Stomach smooth muscle (tissue), 2 donors: ENCODE measurements at regions not wholly inside any gene's neighbourhood (a gene's known extent, or its start where the extent isn't known, plus 50 kb on each side); places are given as distances from the start of the nearest gene placed in this dataset.

Experiments used
- H3K27ac ChIP-seq: one replicate; pipeline ENCODE4 v1.7.0; 2013; ENCODE audit warnings: mild to moderate bottlenecking, low read length, inconsistent platforms
- H3K27me3 ChIP-seq, 2 donors: one replicate each; pipeline ENCODE4 v1.7.0; 2013; ENCODE audit warnings: low read length in 2 of 2; ENCODE audit not compliant: insufficient read depth in 2 of 2, control insufficient read depth in 1 of 2
- H3K36me3 ChIP-seq, 2 donors: one replicate each; pipeline ENCODE4 v1.7.0; 2013; ENCODE audit warnings: low read length in 2 of 2; ENCODE audit not compliant: control insufficient read depth in 2 of 2, insufficient read depth in 2 of 2
- H3K4me1 ChIP-seq: one replicate; pipeline ENCODE4 v1.7.0; 2013; ENCODE audit warnings: low read length; ENCODE audit not compliant: control insufficient read depth, insufficient read depth
- H3K4me3 ChIP-seq, 2 donors: one replicate each; pipeline ENCODE4 v1.7.0; 2013; ENCODE audit warnings: low read length in 2 of 2
- H3K9ac ChIP-seq, 2 donors: one replicate each; pipeline ENCODE4 v1.7.0; 2013; ENCODE audit warnings: low read length in 2 of 2, mild to moderate bottlenecking in 1 of 2
- H3K9me3 ChIP-seq, 2 donors: one replicate each; pipeline ENCODE4 v1.7.0; 2013; ENCODE audit warnings: low read length in 2 of 2; ENCODE audit not compliant: control insufficient read depth in 2 of 2
- donor health status: healthy.
- donor health status: Pancreatic carcinoma.

DNA sequence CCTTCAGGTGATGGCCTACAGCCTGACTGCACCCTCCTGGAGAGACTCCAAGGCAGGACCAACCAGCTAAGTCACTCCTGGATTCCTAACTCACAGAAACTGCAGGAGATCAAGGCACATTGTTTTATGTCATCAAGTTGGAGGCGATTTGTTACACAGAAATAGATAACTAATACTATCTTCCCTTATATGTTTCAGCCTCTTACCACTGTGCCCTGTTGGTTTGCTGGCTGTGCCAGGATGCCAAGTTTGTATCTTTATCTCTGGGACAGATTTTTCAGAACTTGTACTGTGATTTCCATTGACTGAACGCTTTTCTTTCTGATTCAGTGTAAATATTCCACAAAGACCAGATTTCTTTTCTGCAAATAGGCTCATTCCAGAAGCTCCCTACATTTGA, 76.2 kb upstream of the OPCML start:
- H3K9ac ChIP-seq = no peak overlapping the region
- peaks cover 4 to 13% of the 10 kb centered on the region in 2 donors for H3K9me3 ChIP-seq
- peaks cover 3 to 4% of the 10 kb centered on the region in 2 donors for H3K27me3 ChIP-seq
- H3K36me3 ChIP-seq = no peaks in the 10 kb centered on the region
- H3K4me3 ChIP-seq = no peak overlapping the region
- no peaks in the 10 kb centered on the region for H3K4me1 ChIP-seq
- H3K27ac ChIP-seq = no peak overlapping the region

DNA sequence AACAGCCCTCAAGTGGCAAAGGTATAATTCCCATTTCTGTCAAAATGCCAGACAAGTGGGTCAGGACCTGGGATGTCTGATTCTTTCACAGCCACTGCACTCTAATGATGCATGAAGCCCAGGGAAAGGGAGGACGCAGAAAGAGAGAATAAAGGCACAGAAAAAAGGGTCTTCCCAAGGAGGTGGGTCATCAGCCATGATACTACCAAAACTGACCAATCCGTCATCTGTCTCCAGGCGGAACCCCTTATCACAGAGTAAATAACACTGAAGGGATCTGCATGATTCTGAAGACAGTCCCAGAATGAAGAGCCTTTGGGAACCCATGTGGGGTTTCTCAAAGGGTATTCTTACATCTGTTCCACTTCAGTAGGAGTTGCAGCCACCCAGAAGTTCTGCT, 73.8 kb upstream of the OPCML start:
- no peaks in the 10 kb centered on the region for H3K36me3 ChIP-seq
- no peaks in the 10 kb centered on the region for H3K4me1 ChIP-seq
- peaks cover 4 to 11% of the 10 kb centered on the region in 2 donors for H3K9me3 ChIP-seq
- peaks cover 3 to 4% of the 10 kb centered on the region in 2 donors for H3K27me3 ChIP-seq
- no peak overlapping the region for H3K4me3 ChIP-seq
- H3K27ac ChIP-seq = no peak overlapping the region
- H3K9ac ChIP-seq = no peak overlapping the region

DNA sequence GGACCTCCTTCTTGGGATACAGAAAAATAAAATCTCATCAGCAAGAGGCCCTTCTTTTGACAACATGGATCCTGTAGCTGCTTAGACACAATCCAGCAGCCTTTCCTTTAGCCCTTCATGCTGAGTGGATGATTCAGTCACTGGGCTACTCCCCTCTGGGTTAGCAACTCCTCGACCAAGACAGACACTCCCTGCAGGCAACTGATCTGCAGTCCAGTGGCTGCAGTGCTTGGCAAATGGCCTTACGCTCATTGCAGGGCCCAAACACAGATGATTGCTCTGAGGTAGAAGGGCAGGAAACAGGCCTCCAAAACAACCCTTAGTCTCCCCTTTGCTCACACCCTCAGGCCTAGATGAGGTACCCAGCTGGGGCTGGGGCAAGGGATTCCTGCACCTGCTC, 73.2 kb upstream of the OPCML start:
- no peaks in the 10 kb centered on the region for H3K4me1 ChIP-seq
- peaks cover 4 to 9% of the 10 kb centered on the region in 2 donors for H3K9me3 ChIP-seq
- H3K36me3 ChIP-seq = no peaks in the 10 kb centered on the region
- peaks cover 3 to 4% of the 10 kb centered on the region in 2 donors for H3K27me3 ChIP-seq
- no peak overlapping the region for H3K27ac ChIP-seq
- no peak overlapping the region for H3K9ac ChIP-seq
- H3K4me3 ChIP-seq = no peak overlapping the region

DNA sequence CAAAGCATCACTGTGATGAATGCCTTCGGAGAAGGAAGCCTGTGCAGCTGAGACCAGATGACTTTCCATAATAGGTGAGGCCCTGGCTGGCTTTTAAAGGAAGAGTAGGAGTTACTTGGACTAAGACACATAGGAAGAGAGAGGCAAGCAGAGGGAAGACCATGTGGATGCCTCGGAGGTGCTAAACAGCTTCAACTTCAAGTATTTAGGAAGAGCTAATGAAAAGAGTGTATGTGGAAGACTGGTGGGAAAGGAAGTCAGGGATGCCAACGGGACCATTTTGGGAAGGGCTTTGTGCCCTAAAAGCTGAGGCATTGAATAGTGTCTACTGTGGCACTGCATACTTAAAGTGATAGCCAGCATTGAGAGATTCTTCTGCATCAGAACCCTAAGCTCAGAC, 69.3 kb upstream of the OPCML start:
- H3K27ac ChIP-seq = no peak overlapping the region
- no peak overlapping the region for H3K9ac ChIP-seq
- H3K36me3 ChIP-seq = no peaks in the 10 kb centered on the region
- H3K9me3 ChIP-seq = no peaks in the 10 kb centered on the region
- no peak overlapping the region for H3K4me3 ChIP-seq
- H3K4me1 ChIP-seq = no peaks in the 10 kb centered on the region
- H3K27me3 ChIP-seq = no peaks in the 10 kb centered on the region

DNA sequence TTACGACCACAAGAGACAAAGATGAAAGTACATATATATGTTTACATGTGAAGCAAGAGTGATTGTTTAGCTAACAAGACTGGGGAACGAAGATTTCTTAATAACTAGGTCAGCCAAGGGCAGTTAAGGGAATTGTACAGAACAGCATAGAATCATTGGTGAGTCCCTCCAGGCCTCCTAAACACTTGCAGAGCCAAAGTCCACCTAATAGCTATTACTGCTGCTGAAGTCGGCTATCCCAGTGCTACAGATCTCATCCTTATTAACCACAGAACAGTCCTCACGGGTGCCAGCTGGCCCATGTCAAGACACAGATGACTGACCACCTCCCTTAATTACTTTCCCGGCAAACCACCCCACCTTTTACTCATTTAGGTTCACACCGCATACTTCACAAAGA, 68.5 kb upstream of the OPCML start:
- H3K27ac ChIP-seq = no peak overlapping the region
- H3K4me1 ChIP-seq = no peaks in the 10 kb centered on the region
- H3K9ac ChIP-seq = no peak overlapping the region
- no peaks in the 10 kb centered on the region for H3K9me3 ChIP-seq
- no peaks in the 10 kb centered on the region for H3K36me3 ChIP-seq
- H3K27me3 ChIP-seq = no peaks in the 10 kb centered on the region
- no peak overlapping the region for H3K4me3 ChIP-seq

DNA sequence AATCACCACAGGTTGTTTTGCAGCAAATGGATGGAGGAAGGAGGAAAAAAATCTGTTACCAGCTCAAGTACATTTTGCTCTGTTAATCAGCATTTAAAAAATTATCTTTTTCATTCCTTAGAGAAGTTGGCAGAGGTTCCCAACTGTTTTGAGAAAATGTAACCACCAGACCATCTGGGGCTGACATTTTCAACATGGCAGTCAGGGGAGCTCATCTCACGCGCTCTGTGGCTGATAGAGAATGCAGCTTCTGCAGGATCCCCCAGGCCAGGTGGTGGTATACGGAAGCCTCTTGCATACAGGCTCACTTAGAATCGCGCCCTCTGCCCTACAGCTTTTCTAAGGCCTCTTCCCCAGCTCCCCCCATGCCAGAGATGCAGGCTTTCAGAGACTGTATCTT, 68.0 kb upstream of the OPCML start:
- Histone ChIP-seq H3K9me3 (no peaks in the 10 kb centered on the region), H3K4me3 (no peak overlapping the region), H3K4me1 (no peaks in the 10 kb centered on the region), H3K27ac (no peak overlapping the region), H3K36me3 (no peaks in the 10 kb centered on the region), H3K9ac (no peak overlapping the region), H3K27me3 (no peaks in the 10 kb centered on the region)

DNA sequence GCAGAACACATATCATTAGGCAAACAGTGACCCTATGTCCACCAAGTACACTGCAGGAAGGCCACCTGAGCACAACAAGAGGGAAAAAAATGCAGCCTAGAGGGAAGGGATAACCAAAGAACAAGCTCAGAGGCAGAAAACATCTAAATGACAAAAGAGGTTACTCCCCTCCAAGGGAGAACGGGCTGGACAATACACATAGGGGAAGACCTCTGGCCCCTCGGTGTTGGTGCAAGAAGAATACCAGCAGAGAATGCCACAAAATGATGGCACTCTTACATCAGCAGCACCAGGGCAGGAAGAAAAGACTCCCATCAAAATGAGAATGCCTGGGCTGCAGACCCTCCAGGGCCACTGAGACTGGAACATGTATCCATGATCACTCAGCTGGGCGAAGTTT, 66.6 kb upstream of the OPCML start:
- no peak overlapping the region for H3K4me3 ChIP-seq
- H3K9me3 ChIP-seq = no peaks in the 10 kb centered on the region
- H3K4me1 ChIP-seq = no peaks in the 10 kb centered on the region
- H3K36me3 ChIP-seq = no peaks in the 10 kb centered on the region
- H3K27ac ChIP-seq = no peak overlapping the region
- no peaks in the 10 kb centered on the region for H3K27me3 ChIP-seq
- H3K9ac ChIP-seq = no peak overlapping the region

DNA sequence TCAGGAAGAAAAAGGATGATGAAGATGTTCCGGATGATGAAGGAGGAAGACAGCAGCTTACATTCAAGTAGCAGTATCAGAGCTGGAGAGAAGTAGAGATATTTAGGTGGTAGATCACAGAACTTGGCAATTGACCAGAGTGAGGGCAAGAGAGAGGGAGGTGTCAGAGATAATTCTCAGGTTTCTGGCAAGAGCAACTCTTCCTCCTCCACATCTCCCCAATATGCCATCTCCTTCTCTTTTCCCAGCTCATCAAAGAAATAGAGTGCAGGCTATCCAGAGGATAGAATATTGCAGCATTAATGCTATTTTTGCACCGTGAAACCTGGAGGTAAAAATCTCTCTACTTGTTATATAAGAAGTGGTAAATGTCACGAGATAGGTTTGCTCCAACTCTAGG, 64.9 kb upstream of the OPCML start:
- no peak overlapping the region for H3K9ac ChIP-seq
- H3K27me3 ChIP-seq = no peaks in the 10 kb centered on the region
- H3K9me3 ChIP-seq = no peaks in the 10 kb centered on the region
- no peak overlapping the region for H3K4me3 ChIP-seq
- H3K36me3 ChIP-seq = no peaks in the 10 kb centered on the region
- H3K27ac ChIP-seq = no peak overlapping the region
- no peaks in the 10 kb centered on the region for H3K4me1 ChIP-seq

DNA sequence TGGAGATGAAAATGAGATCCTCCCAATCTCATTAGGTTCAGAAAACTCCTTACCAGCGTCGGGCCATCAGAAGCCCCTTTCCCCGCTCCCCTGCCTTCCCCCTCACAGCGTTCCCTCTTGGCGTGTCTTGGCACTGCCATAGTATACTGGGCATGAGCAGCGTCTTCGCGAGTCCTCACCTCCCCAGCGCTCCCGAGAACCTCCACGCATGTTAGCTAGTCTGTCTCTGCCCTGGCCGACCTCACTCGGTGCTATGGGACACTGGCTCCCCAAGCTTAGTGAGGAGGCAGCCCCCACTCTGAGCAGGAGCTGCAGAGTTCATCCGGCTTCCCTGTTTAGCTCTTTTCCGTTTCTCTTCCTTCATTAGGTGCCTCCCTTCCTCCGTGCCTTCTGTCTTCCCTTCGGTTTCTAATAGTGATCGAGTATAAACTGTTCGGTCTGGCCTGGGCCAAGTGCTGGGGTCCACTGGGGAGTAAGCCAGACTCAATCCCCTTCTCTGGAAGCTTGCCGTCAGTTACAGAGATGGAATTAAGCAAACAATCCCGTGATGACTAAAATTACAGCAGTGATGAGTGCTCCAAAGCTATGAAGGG, 63.8 kb upstream of the OPCML start:
- Histone ChIP-seq H3K9me3 (peaks cover 0 to 4% of the 10 kb centered on the region in 2 donors), H3K27ac (no peak overlapping the region), H3K36me3 (no peaks in the 10 kb centered on the region), H3K4me3 (no peak overlapping the region), H3K9ac (no peak overlapping the region), H3K4me1 (no peaks in the 10 kb centered on the region), H3K27me3 (no peaks in the 10 kb centered on the region)

DNA sequence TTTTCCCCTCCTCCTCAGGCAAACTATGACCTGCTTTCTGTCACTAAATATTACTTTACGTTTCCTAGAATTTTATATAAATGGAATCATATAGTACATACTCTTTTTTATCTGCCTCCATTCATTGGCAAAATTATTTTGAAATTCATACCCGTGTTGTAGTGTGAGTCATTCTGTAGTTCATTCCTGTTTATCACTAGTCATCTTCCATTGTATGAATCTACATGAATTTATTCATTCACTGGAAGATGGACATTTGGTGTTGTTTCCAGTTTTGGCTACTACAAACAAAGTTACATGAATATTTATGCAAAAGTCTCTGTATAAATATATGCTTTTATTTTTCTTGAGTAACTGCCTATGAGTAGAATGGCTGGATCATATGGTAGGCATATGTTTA, 60.7 kb upstream of the OPCML start:
- Histone ChIP-seq H3K27me3 (no peaks in the 10 kb centered on the region), H3K9ac (no peak overlapping the region), H3K36me3 (no peaks in the 10 kb centered on the region), H3K4me3 (no peak overlapping the region), H3K27ac (no peak overlapping the region), H3K4me1 (no peaks in the 10 kb centered on the region), H3K9me3 (peaks cover 0 to 7% of the 10 kb centered on the region in 2 donors)

DNA sequence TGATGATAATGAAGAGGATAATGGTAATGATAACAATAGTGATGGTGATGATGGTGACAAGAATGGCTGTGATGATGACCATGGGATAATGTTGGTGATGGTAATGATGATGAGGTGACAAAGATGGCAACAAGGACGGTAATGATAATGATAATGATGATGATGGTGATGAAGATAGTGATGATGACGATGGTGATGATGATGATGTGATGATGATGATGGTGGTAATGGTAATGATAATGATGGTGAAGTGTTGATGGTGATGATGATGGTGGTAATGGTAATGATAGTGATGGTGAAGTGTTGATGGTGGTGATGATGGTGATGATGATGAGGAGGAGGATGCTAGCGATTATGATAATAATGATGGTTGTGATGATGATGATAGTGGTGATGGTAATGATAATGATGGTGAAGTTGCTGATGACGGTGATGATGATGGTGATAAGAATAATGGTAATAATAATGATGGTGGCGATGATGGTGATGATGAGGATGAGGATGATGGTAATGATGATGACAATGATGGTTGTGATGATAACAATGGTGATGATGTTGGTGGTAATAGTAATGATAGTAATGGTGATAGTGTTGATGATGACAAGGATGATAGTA, 54.7 kb upstream of the OPCML start:
- Histone ChIP-seq H3K9ac (no peak overlapping the region), H3K4me1 (no peaks in the 10 kb centered on the region), H3K27me3 (peaks cover 0 to 2% of the 10 kb centered on the region in 2 donors), H3K36me3 (no peaks in the 10 kb centered on the region), H3K9me3 (peaks cover 0 to 12% of the 10 kb centered on the region in 2 donors), H3K27ac (no peak overlapping the region), H3K4me3 (no peak overlapping the region)
